ENCODE measurements at regions not wholly inside any gene's neighbourhood (a gene's known extent, or its start where the extent isn't known, plus 50 kb on each side); places are given as distances from the start of the nearest gene placed in this dataset.

DNA sequence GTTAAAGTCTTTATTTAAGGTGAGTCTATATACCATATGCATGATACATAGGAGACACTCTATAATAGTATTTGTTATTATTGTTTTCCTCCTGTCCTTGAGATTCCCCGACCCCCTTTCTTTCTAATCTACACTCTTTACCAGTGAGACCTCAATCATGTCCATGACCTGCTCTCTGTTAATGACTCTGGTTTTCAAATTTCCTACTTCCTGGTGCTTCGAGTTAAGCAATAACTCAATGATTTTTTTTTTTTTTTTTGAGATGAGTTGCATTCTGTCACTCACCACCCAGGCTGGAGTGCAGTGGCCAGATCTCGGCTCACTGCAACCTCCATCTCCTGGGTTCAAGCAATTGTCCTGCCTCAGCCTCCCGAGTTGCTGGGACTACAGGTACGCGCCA is 574.6 kb upstream of the SLC35B3 start:
- DNase-seq (ENCODE audit: low spot score), result no peak
- Histone ChIP-seq H3K36me3 (ENCODE audit: control insufficient read depth in 4 of 4, insufficient read depth in 3 of 4, low read depth in 1 of 4, low read length in 3 of 4) (no peaks in the 10 kb centered on the region), H3K27me3 (ENCODE audit: control insufficient read depth in 4 of 4, insufficient read depth in 4 of 4, low read length in 3 of 4) (no peaks in the 10 kb centered on the region), H3K9ac (ENCODE audit: low read depth in 1 of 2, low read length in 2 of 2) (no peak overlapping the region), H3K9me3 (ENCODE audit: control insufficient read depth in 4 of 4, low read length in 3 of 4) (no peaks in the 10 kb centered on the region), H3K27ac (ENCODE audit: low read depth in 1 of 2, low read length in 2 of 2) (no peak overlapping the region), H3K4me3 (ENCODE audit: low read depth in 1 of 3, low read length in 3 of 3) (no peak overlapping the region), H3K4me1 (ENCODE audit: control insufficient read depth in 4 of 4, insufficient read depth in 4 of 4, low read length in 3 of 4) (no peaks in the 10 kb centered on the region)
- TF ChIP-seq TAF1 (conservative IDR thresholded peaks at IDR 0.05) (no peak), JUND (IDR thresholded peaks at IDR 0.05) (no peak), NR2F2 (IDR thresholded peaks at IDR 0.05) (no peak)
- TF ChIP-seq, protein P1, sequence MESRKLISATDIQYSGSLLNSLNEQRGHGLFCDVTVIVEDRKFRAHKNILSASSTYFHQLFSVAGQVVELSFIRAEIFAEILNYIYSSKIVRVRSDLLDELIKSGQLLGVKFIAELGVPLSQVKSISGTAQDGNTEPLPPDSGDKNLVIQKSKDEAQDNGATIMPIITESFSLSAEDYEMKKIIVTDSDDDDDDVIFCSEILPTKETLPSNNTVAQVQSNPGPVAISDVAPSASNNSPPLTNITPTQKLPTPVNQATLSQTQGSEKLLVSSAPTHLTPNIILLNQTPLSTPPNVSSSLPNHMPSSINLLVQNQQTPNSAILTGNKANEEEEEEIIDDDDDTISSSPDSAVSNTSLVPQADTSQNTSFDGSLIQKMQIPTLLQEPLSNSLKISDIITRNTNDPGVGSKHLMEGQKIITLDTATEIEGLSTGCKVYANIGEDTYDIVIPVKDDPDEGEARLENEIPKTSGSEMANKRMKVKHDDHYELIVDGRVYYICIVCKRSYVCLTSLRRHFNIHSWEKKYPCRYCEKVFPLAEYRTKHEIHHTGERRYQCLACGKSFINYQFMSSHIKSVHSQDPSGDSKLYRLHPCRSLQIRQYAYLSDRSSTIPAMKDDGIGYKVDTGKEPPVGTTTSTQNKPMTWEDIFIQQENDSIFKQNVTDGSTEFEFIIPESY (IDR thresholded peaks at IDR 0.05), result no peak
- WGBS, result 82% methylated on average over 6 of the region's 6 CpGs

DNA sequence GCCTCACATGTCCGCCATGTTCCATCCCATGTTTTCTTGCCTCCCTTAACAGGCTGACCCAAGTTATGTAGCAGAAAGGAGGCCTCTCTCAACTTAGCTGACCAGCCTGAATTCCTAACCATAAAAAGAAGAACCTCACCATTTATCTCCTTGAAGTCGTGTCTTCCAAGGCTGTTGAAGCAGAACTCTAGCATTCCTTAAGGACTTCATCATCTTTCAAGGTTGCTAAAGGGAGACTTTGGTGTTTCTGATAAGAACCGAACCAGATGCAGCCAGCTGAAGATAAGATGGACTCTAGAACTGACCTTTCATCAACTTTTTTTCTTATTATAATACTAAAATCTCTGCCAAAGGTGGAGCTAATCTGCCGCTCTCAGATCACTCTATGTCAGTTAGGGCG is 571.7 kb upstream of the SLC35B3 start:
- TF ChIP-seq JUND (IDR thresholded peaks at IDR 0.05) (no peak), SP1 (IDR thresholded peaks at IDR 0.05) (no peak), TAF1 (conservative IDR thresholded peaks at IDR 0.05) (no peak), FOXA2 (IDR thresholded peaks at IDR 0.05) (no peak), FOXA1 (IDR thresholded peaks at IDR 0.05) (no peak)
- TF ChIP-seq, protein P2, sequence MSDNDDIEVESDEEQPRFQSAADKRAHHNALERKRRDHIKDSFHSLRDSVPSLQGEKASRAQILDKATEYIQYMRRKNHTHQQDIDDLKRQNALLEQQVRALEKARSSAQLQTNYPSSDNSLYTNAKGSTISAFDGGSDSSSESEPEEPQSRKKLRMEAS (IDR thresholded peaks at IDR 0.05), result no peak
- Histone ChIP-seq H3K4me1 (ENCODE audit: control insufficient read depth in 4 of 4, insufficient read depth in 4 of 4, low read length in 3 of 4) (no peaks in the 10 kb centered on the region), H3K36me3 (ENCODE audit: control insufficient read depth in 4 of 4, insufficient read depth in 3 of 4, low read depth in 1 of 4, low read length in 3 of 4) (no peaks in the 10 kb centered on the region), H3K27ac (ENCODE audit: low read depth in 1 of 2, low read length in 2 of 2) (no peak overlapping the region), H3K9me3 (ENCODE audit: control insufficient read depth in 4 of 4, low read length in 3 of 4) (no peaks in the 10 kb centered on the region), H3K4me3 (ENCODE audit: low read depth in 1 of 3, low read length in 3 of 3) (no peak overlapping the region), H3K27me3 (ENCODE audit: control insufficient read depth in 4 of 4, insufficient read depth in 4 of 4, low read length in 3 of 4) (no peaks in the 10 kb centered on the region), H3K9ac (ENCODE audit: low read depth in 1 of 2, low read length in 2 of 2) (no peak overlapping the region)
- 89% methylated on average over 5 of the region's 5 CpGs for WGBS
- no peak for DNase-seq (ENCODE audit: low spot score)

DNA sequence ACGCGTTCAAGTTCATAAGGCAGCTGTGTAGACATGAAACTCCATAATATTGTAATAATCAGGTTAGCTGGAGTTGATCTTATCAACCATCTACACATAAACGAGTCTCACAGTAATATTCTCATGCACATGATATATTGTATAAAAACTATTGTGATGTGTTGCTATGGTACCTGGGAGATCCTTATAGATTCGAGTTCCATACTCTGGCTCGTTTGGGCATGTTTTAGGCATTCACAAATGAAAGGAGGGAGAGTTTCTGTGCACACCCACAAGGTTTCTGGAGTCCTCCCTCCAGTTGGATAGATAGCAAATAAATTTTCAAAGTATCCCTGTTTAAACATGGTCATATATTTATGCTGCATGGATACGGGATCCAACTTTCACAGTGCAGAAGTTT is 567.5 kb upstream of the SLC35B3 start:
- TF ChIP-seq FOXA2 (IDR thresholded peaks at IDR 0.05), result no peak
- no peak for TF ChIP-seq RXRA (IDR thresholded peaks at IDR 0.05)
- TF ChIP-seq, protein P3, sequence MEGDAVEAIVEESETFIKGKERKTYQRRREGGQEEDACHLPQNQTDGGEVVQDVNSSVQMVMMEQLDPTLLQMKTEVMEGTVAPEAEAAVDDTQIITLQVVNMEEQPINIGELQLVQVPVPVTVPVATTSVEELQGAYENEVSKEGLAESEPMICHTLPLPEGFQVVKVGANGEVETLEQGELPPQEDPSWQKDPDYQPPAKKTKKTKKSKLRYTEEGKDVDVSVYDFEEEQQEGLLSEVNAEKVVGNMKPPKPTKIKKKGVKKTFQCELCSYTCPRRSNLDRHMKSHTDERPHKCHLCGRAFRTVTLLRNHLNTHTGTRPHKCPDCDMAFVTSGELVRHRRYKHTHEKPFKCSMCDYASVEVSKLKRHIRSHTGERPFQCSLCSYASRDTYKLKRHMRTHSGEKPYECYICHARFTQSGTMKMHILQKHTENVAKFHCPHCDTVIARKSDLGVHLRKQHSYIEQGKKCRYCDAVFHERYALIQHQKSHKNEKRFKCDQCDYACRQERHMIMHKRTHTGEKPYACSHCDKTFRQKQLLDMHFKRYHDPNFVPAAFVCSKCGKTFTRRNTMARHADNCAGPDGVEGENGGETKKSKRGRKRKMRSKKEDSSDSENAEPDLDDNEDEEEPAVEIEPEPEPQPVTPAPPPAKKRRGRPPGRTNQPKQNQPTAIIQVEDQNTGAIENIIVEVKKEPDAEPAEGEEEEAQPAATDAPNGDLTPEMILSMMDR (IDR thresholded peaks at IDR 0.05; ENCODE audit: low read depth, low read length, missing input control), result no peak
- TF ChIP-seq, protein P1 (IDR thresholded peaks at IDR 0.05), result no peak
- no peak for TF ChIP-seq FOXA1 (IDR thresholded peaks at IDR 0.05)
- TF ChIP-seq SP1 (IDR thresholded peaks at IDR 0.05), result no peak
- TF ChIP-seq YY1 (IDR thresholded peaks at IDR 0.05), result no peak
- no peaks in the 10 kb centered on the region for H3K9me3 ChIP-seq (ENCODE audit: control insufficient read depth in 4 of 4, low read length in 3 of 4)
- no peak overlapping the region for H3K9ac ChIP-seq (ENCODE audit: low read depth in 1 of 2, low read length in 2 of 2)
- H3K36me3 ChIP-seq (ENCODE audit: control insufficient read depth in 4 of 4, insufficient read depth in 3 of 4, low read depth in 1 of 4, low read length in 3 of 4), result no peaks in the 10 kb centered on the region
- no peak overlapping the region for H3K27ac ChIP-seq (ENCODE audit: low read depth in 1 of 2, low read length in 2 of 2)
- WGBS, result 77% methylated on average over 6 of the region's 6 CpGs
- H3K4me1 ChIP-seq (ENCODE audit: control insufficient read depth in 4 of 4, insufficient read depth in 4 of 4, low read length in 3 of 4), result no peaks in the 10 kb centered on the region
- no peaks in the 10 kb centered on the region for H3K27me3 ChIP-seq (ENCODE audit: control insufficient read depth in 4 of 4, insufficient read depth in 4 of 4, low read length in 3 of 4)
- H3K4me3 ChIP-seq (ENCODE audit: low read depth in 1 of 3, low read length in 3 of 3), result no peak overlapping the region
- no peak for DNase-seq (ENCODE audit: low spot score)

Measured in liver (tissue), 8 donors.